HepG2 (cell line): ENCODE measurements at regions not wholly inside any gene's neighbourhood (a gene's known extent, or its start where the extent isn't known, plus 50 kb on each side); places are given as distances from the start of the nearest gene placed in this dataset.

Experiments used
- ATAC-seq: fragments of 200-7000 bp; cut with Tn5 transposase; 3 replicates; pipeline ENCODE4 v1.9.1; 2020; ENCODE audit warnings: mild to moderate bottlenecking, moderate library complexity
- BruUV-seq: library from RNA; stranded (reverse); fragments of 400-500 nt; replicated peaks from 2 replicates; lab custom pipeline; 2021; lab: Mats Ljungman, UMichigan
- CTCF ChIA-PET: fragments of 300-600 bp; formaldehyde crosslinking; extraction: SDS; loops from one replicate; lab custom pipeline; 2021; ENCODE audit warnings: low total read pairs, inconsistent platforms, low intra/inter-chr PET ratio; lab: Yijun Ruan, JAX
- POLR2A ChIA-PET: fragments of 350-600 bp; sonication (Branson Sonifier 250); formaldehyde crosslinking; loops from one replicate; lab custom pipeline; 2020; ENCODE audit warnings: antibody characterized with exemption, inconsistent platforms; lab: Yijun Ruan, JAX
- DNase-seq: peaks from one replicate; pipeline ENCODE4 v3.0.0-alpha.2; 2015; ENCODE audit warnings: low spot score
- FAIRE-seq: peaks from 3 replicates; lab custom pipeline; 2011; peaks lifted over from hg19 to GRCh38; lab: Jason Lieb, UNC
- H2AFZ ChIP-seq: one replicate; pipeline ENCODE4 v1.6.1; 2011; ENCODE audit warnings: low read length, inconsistent platforms
- H3K27ac ChIP-seq: fragments of 300-600 bp; 3 replicates; pipeline ENCODE4 v1.8.0; 2011; ENCODE audit warnings: mixed run types, mild to moderate bottlenecking, mixed read lengths, low read length, inconsistent platforms; ENCODE audit not compliant: insufficient read depth; ENCODE audit errors: extremely low read length
- H3K27me3 ChIP-seq, 2 experiments: fragments of 200-600 bp in 1 of 2; 2 replicates in 1 of 2; 3 replicates in 1 of 2; pipeline versions ENCODE4 v1.6.0 to v1.8.0; 2011; ENCODE audit warnings: low read length in 2 of 2, mild to moderate bottlenecking in 2 of 2, moderate library complexity in 2 of 2, inconsistent platforms in 1 of 2; ENCODE audit not compliant: insufficient read depth in 2 of 2, control insufficient read depth in 1 of 2
- H3K36me3 ChIP-seq, 2 experiments: fragments of 200-600 bp in 1 of 2; replicated peaks in 1 of 2; 2 replicates in 1 of 2; 3 replicates in 1 of 2; pipeline versions ENCODE4 v1.5.1 to v1.8.0; 2011; ENCODE audit warnings: low read length in 2 of 2, inconsistent platforms in 1 of 2; ENCODE audit not compliant: insufficient read depth in 2 of 2, control insufficient read depth in 1 of 2
- H3K4me1 ChIP-seq: 2 replicates; pipeline ENCODE4 v1.5.1; 2012; ENCODE audit warnings: low read length, inconsistent platforms; ENCODE audit not compliant: insufficient read depth
- H3K4me2 ChIP-seq: 2 replicates; pipeline ENCODE4 v1.6.0; 2011; ENCODE audit warnings: low read depth, low read length, inconsistent platforms
- H3K4me3 ChIP-seq, 3 experiments: fragments of 200-600 bp in 1 of 3; sonication (generic), shearing (Covaris generic) in 1 of 3; replicated peaks in 1 of 3; 2 replicates each; pipeline ENCODE4 v1.5.1; 2011 to 2016; ENCODE audit warnings: low read length in 3 of 3, inconsistent platforms in 2 of 3, low read depth in 2 of 3, mild to moderate bottlenecking in 2 of 3, control low read depth in 1 of 3, mixed read lengths in 1 of 3; ENCODE audit not compliant: insufficient read depth in 1 of 3
- H3K79me2 ChIP-seq: one replicate; pipeline ENCODE4 v1.6.1; 2011; ENCODE audit warnings: low read length, inconsistent platforms; ENCODE audit not compliant: insufficient read depth
- H3K9ac ChIP-seq: 2 replicates; pipeline ENCODE4 v1.6.0; 2011; ENCODE audit warnings: mild to moderate bottlenecking, low read depth, low read length, inconsistent platforms; ENCODE audit not compliant: insufficient read depth
- H3K9me3 ChIP-seq: 2 replicates; pipeline ENCODE4 v1.5.1; 2012; ENCODE audit warnings: mild to moderate bottlenecking, low read length
- H4K20me1 ChIP-seq: 2 replicates; pipeline ENCODE4 v1.6.0; 2011; ENCODE audit warnings: inconsistent platforms, mild to moderate bottlenecking, low read length, moderate library complexity; ENCODE audit not compliant: insufficient read depth
- CHCHD3 ChIP-seq: sonication (generic); formaldehyde crosslinking; IDR thresholded peaks from 2 replicates; pipeline ENCODE4 v1.8.0; 2022; ENCODE audit warnings: mild to moderate bottlenecking, missing genetic modification reagents, moderate library complexity
- ESRRA ChIP-seq: sonication (generic); formaldehyde crosslinking; IDR thresholded peaks from 2 replicates; pipeline ENCODE4 v1.5.1; 2020; ENCODE audit warnings: mild to moderate bottlenecking, low read depth, missing genetic modification reagents
- GPBP1L1 ChIP-seq: sonication (generic); formaldehyde crosslinking; IDR thresholded peaks from 2 replicates; pipeline ENCODE4 v1.5.0; 2020; ENCODE audit warnings: mild to moderate bottlenecking, missing genetic modification reagents
- MIXL1 ChIP-seq: IDR thresholded peaks from 2 replicates; pipeline ENCODE4 v1.6.1; 2016
- NFRKB ChIP-seq: fragments of 450-650 bp; IDR thresholded peaks from 2 replicates; pipeline ENCODE4 v1.6.1; 2017
- NPAS2 ChIP-seq: sonication (generic); formaldehyde crosslinking; IDR thresholded peaks from 2 replicates; pipeline ENCODE4 v1.8.0; 2022; ENCODE audit warnings: mild to moderate bottlenecking, missing genetic modification reagents, borderline replicate concordance
- RFX3 ChIP-seq: IDR thresholded peaks from 2 replicates; pipeline ENCODE4 v1.6.1; 2016; ENCODE audit warnings: missing biosample characterization, missing genetic modification reagents
- SALL1 ChIP-seq: sonication (generic); formaldehyde crosslinking; IDR thresholded peaks from 2 replicates; pipeline ENCODE4 v1.8.0; 2022; ENCODE audit warnings: mild to moderate bottlenecking, missing genetic modification reagents
- SP1 ChIP-seq, 2 experiments: fragments of 450-650 bp in 1 of 2; sonication (generic) in 1 of 2; formaldehyde crosslinking in 1 of 2; IDR thresholded peaks; 2 replicates each; pipeline versions ENCODE4 v1.4.0 to v1.6.1; 2016 to 2020; ENCODE audit warnings: missing genetic modification reagents in 1 of 2
- SPEN ChIP-seq: sonication (generic); formaldehyde crosslinking; IDR thresholded peaks from 2 replicates; pipeline ENCODE4 v1.5.1; 2020; ENCODE audit warnings: low read depth, mild to moderate bottlenecking, missing genetic modification reagents
- ZNF30 ChIP-seq: sonication (generic); formaldehyde crosslinking; IDR thresholded peaks from 2 replicates; pipeline ENCODE4 v1.5.0; 2020; ENCODE audit warnings: mild to moderate bottlenecking, missing genetic modification reagents
- ZNF530 ChIP-seq: sonication (generic); formaldehyde crosslinking; IDR thresholded peaks from 2 replicates; pipeline ENCODE4 v1.5.0; 2020; ENCODE audit warnings: low read depth, mild to moderate bottlenecking, missing genetic modification reagents
- ZNF572 ChIP-seq: sonication (generic); formaldehyde crosslinking; IDR thresholded peaks from 2 replicates; pipeline ENCODE4 v1.5.1; 2020; ENCODE audit warnings: mild to moderate bottlenecking, missing genetic modification reagents
- ZNF740 ChIP-seq: sonication (generic); formaldehyde crosslinking; IDR thresholded peaks from 2 replicates; pipeline ENCODE4 v1.4.0; 2020; ENCODE audit warnings: missing genetic modification reagents
- WGBS: methylation state at CpG from one replicate; pipeline ENCODE4 v1.1.6; 2017; ENCODE audit warnings: low lambda C conversion rate; 5-methylcytosine and 5-hydroxymethylcytosine counted together
- in situ Hi-C: cut with HindIII; loops from 2 replicates; pipeline ENCODE4 v1.10.0; 2017; ENCODE audit warnings: low pct_unique_long_range_greater_than_20kb; ENCODE audit not compliant: extremely low pct_ligation_motif_present
- intact Hi-C: fragments of 100-400 bp; cut with micrococcal nuclease; formaldehyde crosslinking; loops from one replicate; pipeline ENCODE4 v1.10.0; 2022; ENCODE audit not compliant: unreplicated experiment
- TF ChIP-seq, protein P1 (sequence below), 2 experiments: sonication (generic) in 1 of 2; formaldehyde crosslinking in 1 of 2; IDR thresholded peaks; 2 replicates each; pipeline versions ENCODE4 v1.4.0 to v1.6.1; 2018 to 2020; ENCODE audit warnings: missing genetic modification reagents in 2 of 2, borderline replicate concordance in 1 of 2, low read depth in 1 of 2, mild to moderate bottlenecking in 1 of 2, missing biosample characterization in 1 of 2

DNA sequence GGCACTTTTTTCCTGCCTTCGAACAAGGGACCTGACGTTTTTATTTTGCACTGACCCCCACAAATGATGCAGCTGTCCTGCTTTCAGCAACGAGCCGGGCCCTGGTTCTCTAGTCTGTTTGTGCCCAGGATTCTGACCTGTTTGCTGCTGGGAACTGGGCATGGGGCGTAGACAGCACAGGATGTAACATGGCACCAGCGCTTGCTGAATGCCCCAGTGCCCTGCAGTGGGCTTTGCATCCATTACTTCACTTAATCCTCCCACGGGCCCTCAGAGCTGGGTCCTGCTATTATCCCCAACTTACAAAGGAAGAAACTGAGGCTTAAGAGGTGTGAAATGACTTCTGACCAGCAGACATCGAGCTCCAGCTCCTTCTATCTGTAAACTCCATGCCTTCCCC is 80.4 kb upstream of the PMEPA1 start:
- FAIRE-seq (no peak), DNase-seq (no peak), ATAC-seq (no peak)
- Histone ChIP-seq H3K9me3 (no peaks in the 10 kb centered on the region), H3K36me3 (no peaks in the 10 kb centered on the region), H2AFZ (no peak overlapping the region), H4K20me1 (no peaks in the 10 kb centered on the region), H3K27me3 (peaks cover 6 to 60% of the 10 kb centered on the region in 2 experiments), H3K4me2 (no peak overlapping the region), H3K4me1 (peaks cover 6% of the 10 kb centered on the region; the same call in 1 of the 2 replicates), H3K27ac (no peak overlapping the region), H3K4me3 (no peak overlapping the region), H3K79me2 (no peaks in the 10 kb centered on the region), H3K9ac (no peak overlapping the region)
- no peak for TF ChIP-seq GPBP1L1 (CRISPR knock-in tag)
- no peak for TF ChIP-seq ZNF740 (CRISPR knock-in tag)
- TF ChIP-seq, protein P1, sequence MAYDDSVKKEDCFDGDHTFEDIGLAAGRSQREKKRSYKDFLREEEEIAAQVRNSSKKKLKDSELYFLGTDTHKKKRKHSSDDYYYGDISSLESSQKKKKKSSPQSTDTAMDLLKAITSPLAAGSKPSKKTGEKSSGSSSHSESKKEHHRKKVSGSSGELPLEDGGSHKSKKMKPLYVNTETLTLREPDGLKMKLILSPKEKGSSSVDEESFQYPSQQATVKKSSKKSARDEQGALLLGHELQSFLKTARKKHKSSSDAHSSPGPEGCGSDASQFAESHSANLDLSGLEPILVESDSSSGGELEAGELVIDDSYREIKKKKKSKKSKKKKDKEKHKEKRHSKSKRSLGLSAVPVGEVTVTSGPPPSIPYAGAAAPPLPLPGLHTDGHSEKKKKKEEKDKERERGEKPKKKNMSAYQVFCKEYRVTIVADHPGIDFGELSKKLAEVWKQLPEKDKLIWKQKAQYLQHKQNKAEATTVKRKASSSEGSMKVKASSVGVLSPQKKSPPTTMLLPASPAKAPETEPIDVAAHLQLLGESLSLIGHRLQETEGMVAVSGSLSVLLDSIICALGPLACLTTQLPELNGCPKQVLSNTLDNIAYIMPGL (CRISPR knock-in tag; IDR thresholded peaks at IDR 0.05; ENCODE audit: borderline replicate concordance in 1 of 2, low read depth in 1 of 2) = no peak
- no peak for TF ChIP-seq ZNF572 (CRISPR knock-in tag)
- no peak for TF ChIP-seq MIXL1 (CRISPR knock-in tag)
- no peak for TF ChIP-seq RFX3 (CRISPR knock-in tag)
- TF ChIP-seq NFRKB = no peak
- no peak for TF ChIP-seq SP1 (IDR thresholded peaks at IDR 0.05)
- no peak for TF ChIP-seq SP1 (CRISPR knock-in tag; IDR thresholded peaks at IDR 0.05)
- no peak for TF ChIP-seq SPEN (CRISPR knock-in tag)
- TF ChIP-seq NPAS2 (CRISPR knock-in tag) = no peak
- no peak for TF ChIP-seq CHCHD3 (CRISPR knock-in tag)
- TF ChIP-seq ZNF530 (CRISPR knock-in tag) = no peak
- TF ChIP-seq ESRRA (CRISPR knock-in tag) = no peak
- TF ChIP-seq ZNF30 = no peak
- no peak for TF ChIP-seq SALL1 (CRISPR knock-in tag)
- no TSS peak for BruUV-seq
- intact Hi-C loops (no loop called here), in situ Hi-C loops (no loop called here)
- ChIA-PET CTCF (no interaction called here), POLR2A (no interaction called here)
- WGBS = 2% methylated on average over 8 of the region's 8 CpGs
